Mammary epithelial cell (primary cell): ENCODE measurements at regions not wholly inside any gene's neighbourhood (a gene's known extent, or its start where the extent isn't known, plus 50 kb on each side); places are given as distances from the start of the nearest gene placed in this dataset.

Source experiments
- EZH2 ChIP-seq: IDR thresholded peaks from 2 replicates; pipeline ENCODE4 v1.6.1; 2012; ENCODE audit warnings: low read length, inconsistent platforms, borderline replicate concordance
- TF ChIP-seq, protein P1 (sequence below), 2 donors: IDR thresholded peaks in 1 of 2; conservative IDR thresholded peaks in 1 of 2; 2 replicates each; pipeline ENCODE4 v1.5.1; 2011 to 2012; ENCODE audit warnings: inconsistent platforms in 2 of 2, low read length in 2 of 2, mild to moderate bottlenecking in 2 of 2, control low read depth in 1 of 2, low read depth in 1 of 2; ENCODE audit not compliant: insufficient read depth in 1 of 2; ENCODE audit errors: extremely low read depth in 1 of 2

DNA sequence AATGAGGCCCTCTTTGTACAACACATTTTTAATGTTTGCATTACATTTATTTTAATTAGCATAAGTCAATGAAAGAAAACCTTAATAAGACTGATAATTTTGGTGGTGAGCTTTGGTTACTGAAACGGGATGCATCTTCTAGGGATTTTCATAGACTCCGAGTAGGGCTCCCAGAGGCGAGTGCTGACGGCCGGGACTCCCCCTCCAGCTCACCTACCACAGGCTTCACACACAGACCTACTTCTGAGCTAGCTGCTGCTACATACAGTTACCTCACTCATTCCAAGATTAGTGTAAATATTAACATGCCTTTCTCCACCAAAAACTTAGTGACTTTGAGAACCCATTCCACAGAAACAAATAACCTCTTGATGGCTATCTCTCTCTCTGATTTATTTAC is 271.1 kb downstream of the GALR1 start:
- TF ChIP-seq, protein P1, sequence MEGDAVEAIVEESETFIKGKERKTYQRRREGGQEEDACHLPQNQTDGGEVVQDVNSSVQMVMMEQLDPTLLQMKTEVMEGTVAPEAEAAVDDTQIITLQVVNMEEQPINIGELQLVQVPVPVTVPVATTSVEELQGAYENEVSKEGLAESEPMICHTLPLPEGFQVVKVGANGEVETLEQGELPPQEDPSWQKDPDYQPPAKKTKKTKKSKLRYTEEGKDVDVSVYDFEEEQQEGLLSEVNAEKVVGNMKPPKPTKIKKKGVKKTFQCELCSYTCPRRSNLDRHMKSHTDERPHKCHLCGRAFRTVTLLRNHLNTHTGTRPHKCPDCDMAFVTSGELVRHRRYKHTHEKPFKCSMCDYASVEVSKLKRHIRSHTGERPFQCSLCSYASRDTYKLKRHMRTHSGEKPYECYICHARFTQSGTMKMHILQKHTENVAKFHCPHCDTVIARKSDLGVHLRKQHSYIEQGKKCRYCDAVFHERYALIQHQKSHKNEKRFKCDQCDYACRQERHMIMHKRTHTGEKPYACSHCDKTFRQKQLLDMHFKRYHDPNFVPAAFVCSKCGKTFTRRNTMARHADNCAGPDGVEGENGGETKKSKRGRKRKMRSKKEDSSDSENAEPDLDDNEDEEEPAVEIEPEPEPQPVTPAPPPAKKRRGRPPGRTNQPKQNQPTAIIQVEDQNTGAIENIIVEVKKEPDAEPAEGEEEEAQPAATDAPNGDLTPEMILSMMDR (conservative IDR thresholded peaks at IDR 0.05 in 1 of 2, IDR thresholded peaks at IDR 0.05 in 1 of 2; ENCODE audit: extremely low read depth in 1 of 2, insufficient read depth in 1 of 2, low read depth in 1 of 2, low read length in 2 of 2), result no peak
- TF ChIP-seq EZH2, result no peak
